NCI-H2081 (cell line): ENCODE measurements at regions not wholly inside any gene's neighbourhood (a gene's known extent, or its start where the extent isn't known, plus 50 kb on each side); places are given as distances from the start of the nearest gene placed in this dataset.

Experiments used
- DNase-seq, 2 experiments: peaks; one replicate each; lab custom pipeline; 2025; lab: John Stamatoyannopoulos, UW

DNA sequence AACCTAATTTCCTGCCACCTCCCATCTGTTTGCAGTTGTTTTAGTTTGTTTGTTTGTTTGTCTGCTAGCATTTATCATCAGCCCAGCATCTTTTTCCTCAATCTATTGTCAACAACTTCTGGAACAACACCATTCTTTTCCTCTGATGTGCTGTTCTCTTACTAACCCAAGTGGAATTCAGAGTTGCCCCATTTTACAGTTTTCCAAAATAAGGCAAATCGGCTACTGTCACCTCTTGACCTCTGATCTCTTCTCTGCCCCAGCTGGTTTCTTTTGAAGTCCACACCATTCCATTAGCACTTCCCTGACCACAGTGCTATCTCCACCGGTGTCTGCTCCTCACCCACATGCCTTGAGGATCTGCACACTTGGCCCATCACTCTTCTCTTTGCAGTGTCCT, 102.4 kb downstream of the EFNB2 start:
- no peak for DNase-seq

- no peak for DNase-seq
Observed at GRCh38 chr13:106432636-106433035, 102.8 kb downstream of the EFNB2 start.

GRCh38 chr13:106426909-106427308, 108.6 kb downstream of the EFNB2 start:
- no peak for DNase-seq

- no peak for DNase-seq
Observed at GRCh38 chr13:106425661-106426060, 109.8 kb downstream of the EFNB2 start.

GRCh38 chr13:106424805-106425204, 110.7 kb downstream of the EFNB2 start:
- DNase-seq: no peak

- DNase-seq: no peak
Observed at GRCh38 chr13:106423530-106423929, 111.9 kb downstream of the EFNB2 start.

DNA sequence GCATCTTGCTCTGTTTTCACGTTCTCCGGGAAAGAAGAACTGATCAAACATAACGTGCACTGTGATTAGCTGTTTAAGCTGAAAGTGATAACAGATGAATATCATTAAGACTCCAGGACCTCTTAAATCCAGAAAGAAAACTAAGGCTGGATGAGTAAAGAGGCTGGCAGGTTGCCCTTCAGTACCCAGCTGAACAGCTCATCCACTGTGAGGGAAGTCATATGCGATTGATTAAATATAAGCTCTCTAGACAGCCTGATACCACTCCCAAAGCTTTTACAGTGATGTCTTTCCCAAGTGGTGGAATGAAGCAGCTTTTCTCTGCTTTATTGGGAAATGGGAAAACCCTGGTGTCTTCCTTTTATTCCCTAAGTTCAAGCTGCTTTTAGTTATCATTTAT, 116.9 kb downstream of the EFNB2 start:
- no peak for DNase-seq

GRCh38 chr13:106417467-106418110, 117.9 kb downstream of the EFNB2 start:
- DNase-seq: no peak

DNA sequence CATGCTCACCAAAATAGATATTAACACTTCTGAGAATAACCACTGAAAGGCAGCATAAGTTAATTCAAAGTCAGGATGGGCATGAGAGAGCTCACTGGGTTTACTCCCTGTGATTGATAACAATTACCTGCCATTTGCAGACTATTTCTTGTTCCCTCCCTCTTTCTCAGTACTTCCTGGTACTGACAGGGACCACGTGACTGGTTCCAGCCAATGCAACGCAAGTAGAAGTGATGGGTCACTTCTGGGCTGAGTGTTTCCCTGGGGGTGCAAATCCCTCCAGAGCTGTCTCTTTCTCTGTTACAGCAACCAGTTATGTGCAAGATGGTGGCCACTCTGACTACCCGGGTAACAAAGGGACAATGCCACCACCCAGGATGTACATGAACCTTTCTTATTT, 118.8 kb downstream of the EFNB2 start:
- no peak for DNase-seq

- no peak for DNase-seq
Observed at GRCh38 chr13:106415971-106416370, 119.5 kb downstream of the EFNB2 start.

DNA sequence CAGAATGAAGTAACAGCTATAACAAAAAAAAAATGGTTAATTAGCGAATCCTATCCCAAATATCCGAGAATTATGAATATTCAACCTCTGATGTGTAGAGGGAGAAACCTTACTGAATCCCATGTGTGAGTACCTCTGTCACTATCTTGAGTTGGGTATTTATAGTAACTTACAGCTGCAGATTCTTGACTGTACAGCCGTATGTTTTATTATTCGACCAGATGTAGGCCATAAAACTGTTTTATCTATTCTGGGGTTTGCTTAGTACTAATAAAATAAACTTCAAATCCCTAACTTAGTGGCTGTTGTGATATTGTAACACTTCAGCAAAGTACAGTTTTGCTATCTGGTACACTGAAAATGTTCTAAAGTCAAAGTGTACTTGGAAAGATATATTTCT, 120.0 kb downstream of the EFNB2 start:
- no peak for DNase-seq

DNA sequence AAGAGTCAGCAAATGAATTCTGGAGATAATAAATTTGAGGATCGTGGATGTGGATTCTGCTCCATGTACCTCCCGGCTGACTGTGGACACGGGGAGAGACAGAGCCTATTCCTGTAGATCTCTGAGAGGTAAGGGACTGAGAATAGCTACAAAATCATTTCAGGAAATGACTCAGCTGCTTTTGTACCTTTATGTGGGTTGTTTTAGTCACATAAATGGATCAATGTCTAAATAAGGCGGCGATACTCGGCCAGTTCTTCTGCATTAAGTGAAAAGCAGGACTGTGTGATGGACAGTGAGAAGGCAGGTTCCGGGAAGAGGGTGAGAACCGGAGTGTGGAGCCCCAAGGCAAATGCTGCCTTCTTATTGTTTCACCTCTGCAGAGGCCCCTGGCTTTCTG, 128.1 kb downstream of the EFNB2 start:
- no peak for DNase-seq

GRCh38 chr13:106405731-106406130, 129.7 kb downstream of the EFNB2 start:
- DNase-seq: no peak

GRCh38 chr13:106403280-106403679, 132.2 kb downstream of the EFNB2 start:
- DNase-seq: no peak

DNA sequence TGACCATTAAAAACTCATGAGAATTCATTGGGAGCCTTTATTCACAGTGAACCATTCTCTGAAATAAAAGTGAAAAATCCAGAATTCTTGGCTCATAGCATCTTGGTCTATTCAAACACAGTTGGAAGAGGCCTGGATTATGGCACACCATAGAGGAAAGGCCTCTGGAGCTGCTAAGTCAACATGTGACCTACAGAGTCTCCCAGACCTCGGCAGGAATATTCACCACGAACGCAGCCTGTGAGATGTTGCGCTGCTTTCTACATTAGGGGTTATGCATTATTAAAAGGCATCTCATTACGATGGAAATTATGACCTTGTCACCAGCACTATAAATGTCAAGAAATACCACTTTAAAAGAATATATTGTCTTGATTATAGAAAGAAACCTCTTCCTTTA, 132.6 kb downstream of the EFNB2 start:
- DNase-seq: no peak

DNA sequence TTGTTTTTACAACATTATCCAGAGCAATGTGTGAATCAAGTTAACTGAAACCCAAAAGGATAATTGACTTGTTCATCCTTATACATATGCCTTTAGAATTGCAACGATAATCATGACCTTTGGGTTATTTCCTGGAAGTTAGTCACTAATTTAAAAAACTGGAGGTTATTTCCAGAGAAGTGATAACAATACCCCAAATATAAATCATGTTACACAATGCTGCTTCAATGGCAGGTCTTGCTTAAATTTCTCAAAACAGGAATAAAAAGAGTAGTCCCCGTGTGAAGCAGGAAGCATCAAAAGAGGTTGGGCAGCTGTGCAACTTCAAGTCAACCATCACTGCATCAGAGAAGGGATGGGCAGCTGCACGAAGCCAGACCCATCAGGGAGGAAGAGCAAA, 134.4 kb downstream of the EFNB2 start:
- DNase-seq: no peak

- DNase-seq: no peak
Observed at GRCh38 chr13:106400289-106400688, 135.2 kb downstream of the EFNB2 start.

- DNase-seq: no peak
Observed at GRCh38 chr13:106398289-106398688, 137.2 kb downstream of the EFNB2 start.

DNA sequence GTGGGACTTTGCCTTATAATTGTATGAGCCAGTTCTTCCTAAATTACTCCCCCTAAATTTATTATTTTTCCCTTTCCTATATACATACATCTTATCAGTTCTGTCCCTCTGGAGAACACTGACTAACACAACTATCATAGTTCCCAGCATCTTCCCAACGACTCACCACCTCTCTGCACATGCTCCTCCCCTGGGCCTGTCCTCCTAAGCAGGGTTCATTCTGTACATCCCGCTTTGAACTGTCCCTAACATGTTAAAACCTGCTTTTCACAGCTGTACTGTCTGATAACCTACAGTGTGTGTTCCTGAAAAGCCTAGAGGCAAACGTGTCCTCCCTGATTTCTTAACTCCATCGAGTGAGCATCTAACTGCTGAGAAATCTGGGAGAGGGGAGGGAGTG, 141.7 kb downstream of the EFNB2 start:
- no peak for DNase-seq

DNA sequence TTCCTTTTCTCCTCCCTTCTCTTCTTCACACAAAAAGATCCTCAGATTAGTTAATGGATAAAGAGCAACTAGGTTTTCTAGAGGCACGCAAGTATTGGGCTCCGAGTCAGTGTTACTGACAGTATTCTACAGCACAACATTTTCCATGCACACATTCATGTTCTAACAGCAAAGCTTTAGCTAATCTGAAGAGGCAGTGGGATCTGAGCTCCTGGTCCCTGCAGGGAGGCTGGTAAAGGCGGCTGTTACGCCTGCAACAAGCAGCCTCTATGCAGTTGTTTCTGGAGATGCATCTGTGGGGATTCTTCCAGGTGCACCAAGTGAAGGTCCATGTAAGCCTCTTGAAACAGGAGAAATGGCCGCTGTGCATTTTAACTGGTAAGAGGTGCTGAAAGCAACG, 143.8 kb downstream of the EFNB2 start:
- no peak for DNase-seq

DNA sequence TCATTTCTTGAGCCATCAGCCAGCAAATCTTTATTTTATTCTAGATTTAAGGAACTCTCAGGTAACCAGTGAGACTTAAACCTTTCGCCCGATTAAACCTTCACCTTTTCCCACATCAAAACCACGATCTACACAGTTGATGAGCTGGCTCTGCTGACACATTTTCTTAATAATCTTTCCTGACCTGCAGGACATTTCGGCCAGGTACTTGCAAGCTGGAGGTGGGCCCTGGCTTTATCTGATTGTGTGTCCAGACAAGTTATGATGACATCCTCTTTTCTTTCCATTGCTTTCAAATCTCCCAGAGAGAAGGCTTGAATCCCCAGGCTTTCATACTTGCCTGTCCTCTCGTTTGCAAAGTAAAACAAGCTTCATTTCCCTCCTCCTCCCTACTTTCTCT, 144.2 kb downstream of the EFNB2 start:
- DNase-seq: no peak

DNA sequence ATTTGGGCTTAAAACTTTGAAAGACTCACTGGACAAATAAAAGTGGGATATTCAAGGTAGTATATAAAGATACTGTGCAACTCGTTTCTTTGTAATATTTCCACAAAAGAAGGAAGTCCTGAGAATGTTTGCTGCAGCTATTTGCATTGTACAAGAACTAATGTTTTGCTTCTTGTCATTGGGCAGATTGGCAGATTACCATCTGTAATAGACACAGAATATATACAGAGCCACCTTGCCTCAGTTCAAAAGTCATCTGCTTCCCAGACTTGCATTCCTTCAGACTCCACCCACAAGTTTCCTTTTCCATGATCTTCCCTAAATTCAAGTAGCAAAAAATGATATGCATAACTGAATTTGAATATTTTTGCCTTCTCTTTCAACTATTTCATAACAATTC, 145.1 kb downstream of the EFNB2 start:
- DNase-seq: no peak

- DNase-seq: no peak
Observed at GRCh38 chr13:106385654-106386053, 149.8 kb downstream of the EFNB2 start.

GRCh38 chr13:106384516-106384915, 150.9 kb downstream of the EFNB2 start:
- no peak for DNase-seq

GRCh38 chr13:106383791-106384190, 151.7 kb downstream of the EFNB2 start:
- DNase-seq: no peak
